Renal pelvis (tissue), 1 donor: ENCODE measurements at regions not wholly inside any gene's neighbourhood (a gene's known extent, or its start where the extent isn't known, plus 50 kb on each side); places are given as distances from the start of the nearest gene placed in this dataset.
"Not testable (repeated sequence)": the region's sequence is repeated elsewhere in the genome, so short reads cannot be mapped to it uniquely, and the experiment has no call there.

Source experiments
- DNase-seq: peaks from one replicate; pipeline ENCODE4 v3.0.0-alpha.2; 2013

DNA sequence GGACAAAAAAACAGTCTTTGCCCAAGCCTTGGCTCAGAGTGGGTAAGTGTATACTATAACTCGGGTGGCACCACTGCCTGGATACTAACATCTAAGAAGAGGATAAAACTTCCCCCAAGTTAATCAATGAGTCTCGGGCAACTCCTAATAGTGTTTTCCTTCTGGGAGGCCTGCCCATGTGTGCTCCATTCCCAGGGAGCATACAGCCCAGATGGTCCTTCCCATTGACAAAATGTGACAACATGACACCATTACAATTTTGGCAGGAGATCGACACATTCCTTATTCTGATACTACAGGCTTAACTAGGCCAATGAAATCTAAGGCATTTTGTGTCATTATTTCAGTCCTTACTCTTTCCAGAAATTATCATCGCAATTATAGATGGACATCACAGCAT is 52.7 kb upstream of the CRIM1 start:
- DNase-seq = no peak

DNA sequence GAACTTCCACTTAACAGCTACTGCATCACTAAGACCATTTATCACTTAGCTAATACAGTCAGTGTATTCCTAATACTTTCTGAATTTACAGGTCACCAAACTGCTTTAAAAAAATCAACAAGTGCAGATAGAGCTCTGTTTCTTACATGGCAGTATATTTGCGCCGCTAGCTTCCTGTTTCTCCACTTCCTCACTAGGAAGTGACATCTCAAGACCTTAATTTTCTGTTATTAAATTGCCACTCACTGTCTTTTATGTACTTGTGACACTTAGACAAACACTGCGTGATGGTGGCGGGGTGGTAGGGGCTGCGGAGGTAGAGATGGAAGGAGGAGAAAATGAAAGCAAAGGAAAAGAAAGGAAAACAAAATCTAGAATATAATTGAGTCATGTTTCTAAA is 53.7 kb upstream of the CRIM1 start:
- DNase-seq = no peak

DNA sequence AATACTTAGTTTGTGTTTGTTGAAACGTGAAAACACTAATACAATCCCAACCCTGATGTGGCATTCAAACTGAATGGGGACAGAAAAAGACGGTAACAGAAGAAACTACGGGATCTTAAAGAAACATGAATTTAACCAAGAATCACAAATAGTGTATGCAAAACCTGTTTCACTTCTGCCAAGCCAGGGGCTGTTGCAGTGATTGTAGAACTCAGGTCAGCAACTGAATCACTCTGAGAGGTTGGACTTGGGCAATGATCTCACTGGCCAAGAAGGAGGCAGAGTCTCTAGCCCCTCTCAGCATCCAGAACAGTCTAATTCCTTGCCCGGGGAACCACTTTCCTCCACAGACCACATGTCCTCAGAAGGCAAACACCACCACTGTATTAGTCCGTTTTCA is 54.9 kb upstream of the CRIM1 start:
- DNase-seq = no peak

GRCh38 chr2:36296798-36297197 is 58.8 kb upstream of the CRIM1 start:
- DNase-seq = no peak

DNA sequence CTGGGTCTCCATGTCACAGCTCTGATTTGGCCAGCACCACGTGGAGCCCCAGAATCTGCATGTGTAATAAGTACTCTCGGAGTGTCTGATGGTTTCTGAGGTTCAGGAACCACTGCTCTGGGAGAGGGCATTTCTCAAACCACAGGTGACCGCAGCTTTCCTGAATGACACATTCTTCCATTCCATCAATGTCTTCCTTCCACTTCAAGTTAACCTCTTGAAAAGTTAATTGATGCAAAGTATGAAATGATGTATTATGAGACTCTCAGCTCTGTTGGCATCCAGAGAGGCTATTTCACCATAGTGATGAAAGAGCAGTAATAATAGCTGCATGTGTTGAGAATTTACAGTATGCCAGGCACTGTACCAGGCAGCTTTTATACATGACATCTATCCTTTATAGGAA is 61.3 kb upstream of the CRIM1 start:
- no peak for DNase-seq

DNA sequence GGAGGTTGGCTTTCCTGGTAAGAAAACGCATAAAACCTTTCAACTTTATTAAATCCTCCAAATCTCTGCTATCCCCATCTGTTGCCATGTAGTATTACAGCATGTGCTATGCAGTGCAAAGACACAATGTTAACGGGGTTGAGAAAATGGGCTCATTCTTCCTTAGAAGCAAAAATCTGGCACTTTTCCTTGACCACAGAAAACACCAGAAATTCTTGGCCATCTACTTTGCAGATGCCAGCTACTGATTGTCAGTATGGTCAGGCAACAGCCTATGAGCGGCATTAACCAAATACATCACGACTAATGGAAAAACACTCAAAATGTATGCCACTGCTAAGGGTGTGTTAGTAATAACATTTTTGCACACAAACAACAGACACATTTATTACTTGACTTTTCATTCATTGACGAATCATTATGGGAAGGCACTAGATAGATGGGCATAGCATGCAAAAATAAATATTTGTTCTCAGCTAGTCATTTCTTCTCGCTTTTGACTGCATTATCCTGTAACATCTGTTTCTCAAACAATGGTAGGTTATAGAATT is 65.2 kb upstream of the CRIM1 start:
- DNase-seq = no peak

DNA sequence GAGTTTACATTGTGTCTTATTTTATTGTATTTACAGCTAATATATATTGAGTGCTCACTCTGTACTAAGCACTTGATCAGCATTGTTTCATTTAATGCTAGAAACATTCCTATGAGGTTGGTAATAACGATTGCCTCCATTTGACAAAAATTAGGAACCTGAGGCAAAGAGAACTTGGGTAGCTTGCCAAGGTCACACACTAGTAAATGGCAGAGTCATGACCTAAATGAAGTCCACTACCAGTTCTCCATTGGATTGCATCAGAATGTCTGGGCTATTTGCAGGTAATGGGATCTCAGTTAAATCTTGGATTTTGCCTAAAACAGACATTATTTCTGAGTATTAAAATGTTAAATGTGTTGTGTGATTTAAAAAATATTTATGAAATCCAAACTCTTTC is 65.8 kb upstream of the CRIM1 start:
- no peak for DNase-seq

GRCh38 chr2:36287363-36288275 is 68.0 kb upstream of the CRIM1 start:
- no peak for DNase-seq

GRCh38 chr2:36279506-36279905 is 76.1 kb upstream of the CRIM1 start:
- DNase-seq = not testable (repeated sequence)

DNA sequence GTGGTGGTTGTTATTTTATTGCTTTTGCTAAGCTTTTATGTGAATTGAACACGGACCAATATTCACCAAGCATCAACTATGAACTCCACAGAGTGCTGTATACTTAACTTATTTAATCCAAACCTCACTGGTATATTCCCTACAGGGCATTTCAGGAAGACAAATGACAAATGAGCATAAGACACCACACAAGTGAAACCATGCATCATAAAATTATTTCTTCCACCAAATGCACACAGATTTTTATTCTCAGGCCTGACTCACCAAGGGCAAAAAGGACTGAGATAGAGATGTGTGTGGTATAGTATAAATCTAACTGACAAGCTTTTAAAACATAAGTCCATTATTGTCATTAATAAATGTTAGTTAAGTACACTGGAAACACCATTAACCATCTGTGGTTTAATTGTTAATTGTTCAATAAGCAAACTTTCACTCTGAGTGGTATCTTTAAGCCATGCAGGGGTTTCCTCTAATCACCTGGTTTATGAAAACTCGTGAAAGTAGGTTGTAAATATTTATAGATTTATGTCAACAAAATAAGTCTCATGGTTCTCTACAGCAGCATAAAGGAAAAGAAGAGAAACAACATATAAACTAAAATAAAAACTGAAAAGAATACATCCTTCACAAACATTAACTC is 77.6 kb upstream of the CRIM1 start:
- no peak for DNase-seq

DNA sequence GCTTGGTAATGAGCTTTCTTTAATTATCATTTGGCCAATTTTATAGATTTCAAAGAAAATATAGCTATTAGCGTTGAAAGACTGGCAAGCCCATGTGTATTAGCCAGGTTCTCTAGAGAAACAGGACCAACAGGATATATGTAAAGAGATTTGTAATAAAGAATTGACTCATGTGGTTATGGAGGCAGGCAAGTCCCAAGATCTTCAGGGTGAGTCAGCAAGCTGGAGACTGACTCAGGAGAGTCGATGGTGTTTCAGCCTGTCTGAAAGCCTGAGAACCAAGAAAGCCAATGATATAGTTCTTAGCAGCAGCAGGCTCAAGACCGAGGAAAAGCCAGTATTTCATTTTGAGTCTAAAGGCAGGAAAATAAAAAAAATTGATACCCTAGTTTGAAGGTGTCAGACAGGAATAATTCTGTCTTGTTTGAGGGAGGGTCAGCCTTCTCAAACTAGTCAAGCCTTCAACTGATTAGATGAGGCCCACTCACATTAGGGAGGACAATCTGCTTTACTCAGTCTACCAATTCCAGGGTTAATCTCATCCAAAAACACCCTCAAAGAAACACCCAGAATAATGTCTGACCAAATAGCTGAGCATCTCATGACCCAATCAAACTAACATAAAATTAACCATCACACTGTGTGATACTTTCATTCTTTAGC is 78.3 kb upstream of the CRIM1 start:
- no peak for DNase-seq

- DNase-seq = no peak
Measured at GRCh38 chr2:36271266-36271665, 84.3 kb upstream of the CRIM1 start.

DNA sequence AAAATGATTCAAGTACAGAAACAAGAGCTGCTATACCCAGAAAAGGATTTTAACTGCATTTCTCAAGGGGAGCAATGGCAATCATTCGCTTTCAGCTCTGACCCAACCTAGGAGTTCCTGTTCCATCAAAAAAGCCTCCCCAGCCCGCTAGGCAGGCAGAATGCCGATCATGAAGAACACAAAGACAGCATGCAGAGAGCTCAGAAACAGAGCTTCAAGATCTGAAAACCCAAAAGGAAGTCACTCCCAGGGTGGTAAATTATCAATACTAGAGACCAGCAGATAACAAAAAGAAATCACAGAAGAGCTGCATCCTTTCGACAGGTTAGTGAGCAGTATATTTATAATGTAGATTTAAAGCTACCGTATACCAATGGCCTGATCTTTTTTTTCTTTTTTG is 84.8 kb upstream of the CRIM1 start:
- DNase-seq = no peak

- DNase-seq = no peak
Measured at GRCh38 chr2:36267194-36267593, 88.4 kb upstream of the CRIM1 start.

GRCh38 chr2:36266536-36267121 is 88.9 kb upstream of the CRIM1 start:
- DNase-seq = no peak

DNA sequence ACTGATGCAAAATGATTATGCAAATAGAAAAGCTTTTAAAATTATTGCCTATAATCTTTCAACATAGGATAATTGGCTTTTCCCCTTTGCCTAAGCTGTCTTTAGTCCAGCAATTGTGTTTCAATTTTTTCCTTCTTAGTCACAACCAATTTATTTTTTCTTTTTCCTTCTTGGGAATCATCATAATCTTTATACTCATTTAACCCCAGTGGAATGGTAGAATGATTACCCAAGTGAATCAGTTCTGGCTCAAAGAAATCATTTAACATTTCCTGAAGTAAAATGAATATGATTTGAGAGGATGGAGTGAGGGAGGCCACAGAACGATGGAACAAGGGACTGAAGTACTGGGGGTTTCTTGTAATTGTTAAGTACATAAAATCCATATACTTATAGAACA is 93.0 kb upstream of the CRIM1 start:
- no peak for DNase-seq

DNA sequence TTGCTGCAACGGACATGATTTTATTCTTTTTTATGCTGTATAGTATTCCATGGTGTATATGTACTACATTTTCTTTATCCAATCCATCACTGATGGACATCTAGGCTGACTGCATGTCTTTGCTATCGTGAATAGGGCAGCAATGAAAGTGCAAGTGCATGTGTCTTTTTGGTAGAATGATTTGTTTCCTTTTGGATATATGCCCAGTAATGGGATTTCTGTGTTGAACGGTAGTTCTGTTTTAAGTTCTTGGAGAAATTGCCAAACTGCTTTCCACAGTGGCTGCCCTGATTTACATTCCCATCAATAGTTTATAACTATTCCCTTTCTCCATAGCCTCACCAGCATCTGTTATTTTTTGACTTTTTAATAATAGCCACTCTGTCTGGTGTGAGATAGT is 99.7 kb upstream of the CRIM1 start:
- no peak for DNase-seq

DNA sequence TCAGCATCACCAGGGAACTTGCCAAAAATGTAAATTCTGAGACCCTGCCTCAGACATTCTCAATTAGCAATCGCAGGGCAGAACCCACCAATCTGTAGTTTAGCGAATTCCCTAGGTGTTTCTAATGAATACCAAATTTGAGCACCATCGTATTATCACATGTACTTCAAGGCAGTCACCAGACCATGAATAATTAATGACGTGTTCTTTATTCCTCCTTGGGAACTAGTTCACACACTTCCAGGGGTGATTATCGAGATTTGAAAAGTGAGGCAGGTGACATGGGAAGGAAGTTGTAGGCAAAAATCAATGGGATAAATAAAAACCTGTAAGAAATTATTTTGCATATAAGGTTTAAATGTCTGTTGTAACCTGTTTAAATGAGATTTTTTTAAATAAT is 102.5 kb upstream of the CRIM1 start:
- DNase-seq = no peak

- DNase-seq = no peak
Measured at GRCh38 chr2:36246320-36246990, 109.1 kb upstream of the CRIM1 start.

DNA sequence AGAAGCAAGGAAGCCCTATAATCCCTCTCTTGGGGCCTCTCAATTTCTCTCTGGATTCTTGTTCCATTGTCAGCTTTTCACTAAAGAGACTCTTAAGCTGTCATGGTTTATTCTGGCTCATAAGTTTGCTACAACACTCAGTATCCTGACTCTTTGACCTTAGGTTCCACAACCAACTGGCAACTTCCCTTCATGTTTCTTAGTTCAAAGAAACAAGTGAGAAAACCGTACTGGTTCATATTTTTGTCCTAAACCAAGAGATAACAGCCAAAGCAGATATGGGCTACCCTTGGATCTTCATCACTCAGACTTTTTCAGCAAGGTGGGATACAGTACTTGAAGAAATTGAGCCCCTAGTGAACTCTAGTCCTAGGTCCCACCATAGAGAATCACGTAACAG is 109.9 kb upstream of the CRIM1 start:
- no peak for DNase-seq

DNA sequence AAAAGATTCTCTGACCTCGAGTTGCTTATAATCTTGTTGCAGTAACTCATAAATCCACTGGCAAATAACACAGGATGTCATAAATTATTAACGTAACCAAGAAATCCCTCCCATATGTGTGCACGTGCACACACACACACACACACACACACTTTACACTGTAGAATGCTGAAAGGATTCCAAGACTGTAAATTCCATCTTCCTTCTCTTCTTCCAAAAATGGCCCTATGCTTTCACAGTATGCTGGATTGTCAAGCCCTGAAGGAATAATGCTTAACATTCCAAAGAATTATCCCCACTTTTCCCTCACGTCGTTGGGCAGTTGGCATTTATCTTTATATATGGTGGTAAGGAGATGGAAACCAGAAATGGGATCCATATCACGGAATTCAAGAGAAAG is 117.5 kb upstream of the CRIM1 start:
- no peak for DNase-seq

- no peak for DNase-seq
Measured at GRCh38 chr2:36235882-36236281, 119.7 kb upstream of the CRIM1 start.
